Neural cell (in vitro differentiated cells): ENCODE measurements at regions not wholly inside any gene's neighbourhood (a gene's known extent, or its start where the extent isn't known, plus 50 kb on each side); places are given as distances from the start of the nearest gene placed in this dataset.
"Not testable (repeated sequence)": the region's sequence is repeated elsewhere in the genome, so short reads cannot be mapped to it uniquely, and the experiment has no call there.

Source experiments
- H2AFZ ChIP-seq: fragments of 200-600, 300-800 bp; sonication (generic), shearing (Covaris generic); 2 replicates; pipeline ENCODE4 v1.6.0; 2014; ENCODE audit warnings: low read depth, mild to moderate bottlenecking, antibody characterized with exemption, low read length, moderate library complexity
- H3F3A ChIP-seq: fragments of 200-600 bp; shearing (Covaris generic); 2 replicates; pipeline ENCODE4 v1.6.1; 2016; ENCODE audit warnings: mild to moderate bottlenecking, moderate library complexity, mixed read lengths, antibody characterized with exemption, low read length; ENCODE audit not compliant: insufficient read depth, poor library complexity, severe bottlenecking
- H3K27ac ChIP-seq: fragments of 200-600, 300-800 bp; sonication (generic), shearing (Covaris generic); 2 replicates; pipeline ENCODE4 v1.5.1; 2014; ENCODE audit warnings: mild to moderate bottlenecking, low read length, moderate library complexity
- H3K27me3 ChIP-seq: fragments of 300-800, 200-600 bp; sonication (generic), shearing (Covaris generic); 2 replicates; pipeline ENCODE4 v1.6.0; 2014; ENCODE audit warnings: mild to moderate bottlenecking, low read depth, low read length, moderate library complexity; ENCODE audit not compliant: insufficient read depth
- H3K36me3 ChIP-seq: fragments of 300-800, 200-600 bp; sonication (generic), shearing (Covaris generic); 2 replicates; pipeline ENCODE4 v1.5.1; 2014; ENCODE audit warnings: mild to moderate bottlenecking, antibody characterized with exemption, low read length, moderate library complexity; ENCODE audit not compliant: insufficient read depth
- H3K4me2 ChIP-seq: fragments of 300-800, 200-600 bp; sonication (generic), shearing (Covaris generic); 2 replicates; pipeline ENCODE4 v1.6.0; 2014; ENCODE audit warnings: mild to moderate bottlenecking, low read length
- H3K4me3 ChIP-seq: fragments of 300-800, 200-600 bp; sonication (generic), shearing (Covaris generic); 2 replicates; pipeline ENCODE4 v1.5.1; 2014; ENCODE audit warnings: mild to moderate bottlenecking, low read length, moderate library complexity
- H3K79me2 ChIP-seq: fragments of 200-600 bp; shearing (Covaris generic); replicated peaks from 2 replicates; pipeline ENCODE4 v1.6.0; 2014; ENCODE audit warnings: mild to moderate bottlenecking, low read length, moderate library complexity; ENCODE audit not compliant: insufficient read depth
- H3K9ac ChIP-seq: fragments of 300-800, 200-600 bp; sonication (generic), shearing (Covaris generic); 2 replicates; pipeline ENCODE4 v1.6.1; 2016; ENCODE audit warnings: mild to moderate bottlenecking, low read length, mixed read lengths
- H3K9me2 ChIP-seq: fragments of 200-600 bp; shearing (Covaris generic); 2 replicates; pipeline ENCODE4 v1.6.1; 2016; ENCODE audit warnings: mild to moderate bottlenecking, low read length, mixed read lengths; ENCODE audit not compliant: insufficient read depth
- H3K9me3 ChIP-seq: fragments of 200-600, 300-800 bp; sonication (generic), shearing (Covaris generic); 2 replicates; pipeline ENCODE4 v1.6.1; 2016; ENCODE audit warnings: mild to moderate bottlenecking, mixed run types, low read length, moderate library complexity, mixed read lengths
- H4K20me1 ChIP-seq: fragments of 200-600 bp; shearing (Covaris generic); 2 replicates; pipeline ENCODE4 v1.6.1; 2016; ENCODE audit warnings: mild to moderate bottlenecking, mixed run types; ENCODE audit not compliant: insufficient read depth
- EP300 ChIP-seq: fragments of 450-650 bp; conservative IDR thresholded peaks from 2 replicates; pipeline ENCODE4 v1.6.1; 2014; ENCODE audit warnings: antibody characterized with exemption, mild to moderate bottlenecking, moderate library complexity; ENCODE audit not compliant: poor library complexity, severe bottlenecking
- EZH2 ChIP-seq: fragments of 200-600, 300-800 bp; shearing (Covaris generic), sonication (generic); IDR thresholded peaks from 2 replicates; pipeline ENCODE4 v1.6.1; 2014; ENCODE audit warnings: antibody characterized with exemption, low read length, borderline replicate concordance, mild to moderate bottlenecking; ENCODE audit not compliant: insufficient read depth, poor library complexity, severe bottlenecking
- MXI1 ChIP-seq: fragments of 450-650 bp; conservative IDR thresholded peaks from 2 replicates; pipeline ENCODE4 v1.6.1; 2014; ENCODE audit warnings: antibody characterized with exemption, mild to moderate bottlenecking; ENCODE audit not compliant: poor library complexity, severe bottlenecking
- POLR2AphosphoS5 ChIP-seq: IDR thresholded peaks from 2 replicates; pipeline ENCODE4 v1.6.1; 2012
- RAD21 ChIP-seq: fragments of 450-650 bp; conservative IDR thresholded peaks from 2 replicates; pipeline ENCODE4 v1.6.1; 2014; ENCODE audit warnings: antibody characterized with exemption, mild to moderate bottlenecking, moderate library complexity
- REST ChIP-seq: IDR thresholded peaks from 2 replicates; pipeline ENCODE4 v1.6.1; 2012; ENCODE audit warnings: borderline replicate concordance
- SMC3 ChIP-seq: fragments of 450-650 bp; conservative IDR thresholded peaks from 2 replicates; pipeline ENCODE4 v1.6.1; 2014; ENCODE audit warnings: antibody characterized with exemption, mild to moderate bottlenecking, moderate library complexity; ENCODE audit not compliant: poor library complexity
- TAF1 ChIP-seq: IDR thresholded peaks from 2 replicates; pipeline ENCODE4 v1.6.1; 2012; ENCODE audit warnings: low read depth
- TF ChIP-seq, protein P1 (sequence below): fragments of 450-650 bp; IDR thresholded peaks from 2 replicates; pipeline ENCODE4 v1.5.1; 2014; ENCODE audit warnings: antibody characterized with exemption, mild to moderate bottlenecking, moderate library complexity; ENCODE audit not compliant: poor library complexity, severe bottlenecking

DNA sequence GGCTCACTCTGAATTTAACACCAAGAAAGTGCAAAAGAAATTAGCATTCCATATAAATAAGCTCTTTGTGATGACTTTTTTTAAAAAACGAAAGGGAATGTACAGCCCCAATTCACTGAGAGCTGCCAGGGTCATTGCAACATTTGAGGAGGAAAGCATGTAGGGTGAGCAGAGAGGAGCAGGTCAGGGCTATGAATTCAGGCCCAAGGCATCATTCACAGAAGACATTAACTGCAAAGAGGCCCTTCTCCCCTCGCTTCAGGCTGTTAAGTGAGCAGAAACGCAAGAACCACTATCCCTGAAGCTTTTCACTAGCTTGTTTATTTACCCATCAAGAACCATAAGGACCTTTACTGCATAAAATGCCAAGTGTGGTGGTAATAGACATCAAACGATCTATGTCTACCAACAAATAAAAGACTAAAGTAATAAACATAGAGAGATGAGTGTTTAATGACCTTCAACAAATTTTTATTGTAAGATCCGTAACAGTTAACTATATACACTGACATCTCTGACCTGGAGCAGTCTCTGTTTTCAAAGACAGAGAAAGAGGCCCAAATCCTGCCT, 333.1 kb upstream of the HNRNPA3 start:
- Histone ChIP-seq H3K9me2 (no peaks in the 10 kb centered on the region), H3K4me3 (no peak overlapping the region), H3F3A (no peaks in the 10 kb centered on the region), H3K4me2 (no peak overlapping the region), H3K27me3 (no peaks in the 10 kb centered on the region), H2AFZ (no peak overlapping the region), H3K9ac (no peak overlapping the region), H4K20me1 (no peaks in the 10 kb centered on the region), H3K27ac (no peak overlapping the region), H3K9me3 (no peaks in the 10 kb centered on the region), H3K36me3 (no peaks in the 10 kb centered on the region), H3K79me2 (no peaks in the 10 kb centered on the region)
- no peak for TF ChIP-seq TAF1
- TF ChIP-seq REST, result no peak
- TF ChIP-seq SMC3, result no peak
- no peak for TF ChIP-seq RAD21
- TF ChIP-seq, protein P1, sequence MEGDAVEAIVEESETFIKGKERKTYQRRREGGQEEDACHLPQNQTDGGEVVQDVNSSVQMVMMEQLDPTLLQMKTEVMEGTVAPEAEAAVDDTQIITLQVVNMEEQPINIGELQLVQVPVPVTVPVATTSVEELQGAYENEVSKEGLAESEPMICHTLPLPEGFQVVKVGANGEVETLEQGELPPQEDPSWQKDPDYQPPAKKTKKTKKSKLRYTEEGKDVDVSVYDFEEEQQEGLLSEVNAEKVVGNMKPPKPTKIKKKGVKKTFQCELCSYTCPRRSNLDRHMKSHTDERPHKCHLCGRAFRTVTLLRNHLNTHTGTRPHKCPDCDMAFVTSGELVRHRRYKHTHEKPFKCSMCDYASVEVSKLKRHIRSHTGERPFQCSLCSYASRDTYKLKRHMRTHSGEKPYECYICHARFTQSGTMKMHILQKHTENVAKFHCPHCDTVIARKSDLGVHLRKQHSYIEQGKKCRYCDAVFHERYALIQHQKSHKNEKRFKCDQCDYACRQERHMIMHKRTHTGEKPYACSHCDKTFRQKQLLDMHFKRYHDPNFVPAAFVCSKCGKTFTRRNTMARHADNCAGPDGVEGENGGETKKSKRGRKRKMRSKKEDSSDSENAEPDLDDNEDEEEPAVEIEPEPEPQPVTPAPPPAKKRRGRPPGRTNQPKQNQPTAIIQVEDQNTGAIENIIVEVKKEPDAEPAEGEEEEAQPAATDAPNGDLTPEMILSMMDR, result no peak
- no peak for TF ChIP-seq EZH2
- no peak for TF ChIP-seq POLR2AphosphoS5
- no peak for TF ChIP-seq EP300
- no peak for TF ChIP-seq MXI1

- not testable (repeated sequence) for H4K20me1 ChIP-seq, H3K4me2 ChIP-seq, H3K9me2 ChIP-seq, H3F3A ChIP-seq, H3K79me2 ChIP-seq, H3K4me3 ChIP-seq, H3K9me3 ChIP-seq, H3K36me3 ChIP-seq, H3K27me3 ChIP-seq, H2AFZ ChIP-seq, H3K27ac ChIP-seq, H3K9ac ChIP-seq
Measured at GRCh38 chr2:176882045-176882444, 330.5 kb upstream of the HNRNPA3 start.
